ENCODE measurements at regions not wholly inside any gene's neighbourhood (a gene's known extent, or its start where the extent isn't known, plus 50 kb on each side); places are given as distances from the start of the nearest gene placed in this dataset.

- TF ChIP-seq CTCF (conservative IDR thresholded peaks at IDR 0.05; ENCODE audit: low read depth in 2 of 2) (no peak), EZH2 (IDR thresholded peaks at IDR 0.05; ENCODE audit: low read depth, unreplicated experiment) (no peak), JUNB (IDR thresholded peaks at IDR 0.05; ENCODE audit: unreplicated experiment) (no peak), POLR2AphosphoS5 (IDR thresholded peaks at IDR 0.05; ENCODE audit: low read depth) (no peak)
Measured at GRCh38 chr9:13974891-13975290, 339.1 kb downstream of the NFIB start.

All from GM23338 (cell line).